GM10248 (cell line): ENCODE measurements at regions not wholly inside any gene's neighbourhood (a gene's known extent, or its start where the extent isn't known, plus 50 kb on each side); places are given as distances from the start of the nearest gene placed in this dataset.

Source experiments
- CTCF ChIA-PET: fragments of 300-600 bp; sonication (Branson Sonifier 250); formaldehyde crosslinking; extraction: SDS; loops from one replicate; lab custom pipeline; 2021; ENCODE audit warnings: antibody characterized with exemption; lab: Yijun Ruan, JAX
- POLR2A ChIA-PET: fragments of 350-650 bp; sonication (Branson Sonifier 250); formaldehyde crosslinking; extraction: SDS; loops from one replicate; lab custom pipeline; 2020; ENCODE audit warnings: antibody characterized with exemption; lab: Yijun Ruan, JAX
- DNase-seq: peaks from one replicate; pipeline ENCODE4 v3.0.0; 2012; ENCODE audit errors: extremely low spot score
- TF ChIP-seq, protein P1 (sequence below): IDR thresholded peaks from 2 replicates; pipeline ENCODE4 v1.5.1; 2012; ENCODE audit warnings: mild to moderate bottlenecking, low read depth; ENCODE audit errors: extremely low read depth, missing control alignments, control extremely low read depth

- TF ChIP-seq, protein P1, sequence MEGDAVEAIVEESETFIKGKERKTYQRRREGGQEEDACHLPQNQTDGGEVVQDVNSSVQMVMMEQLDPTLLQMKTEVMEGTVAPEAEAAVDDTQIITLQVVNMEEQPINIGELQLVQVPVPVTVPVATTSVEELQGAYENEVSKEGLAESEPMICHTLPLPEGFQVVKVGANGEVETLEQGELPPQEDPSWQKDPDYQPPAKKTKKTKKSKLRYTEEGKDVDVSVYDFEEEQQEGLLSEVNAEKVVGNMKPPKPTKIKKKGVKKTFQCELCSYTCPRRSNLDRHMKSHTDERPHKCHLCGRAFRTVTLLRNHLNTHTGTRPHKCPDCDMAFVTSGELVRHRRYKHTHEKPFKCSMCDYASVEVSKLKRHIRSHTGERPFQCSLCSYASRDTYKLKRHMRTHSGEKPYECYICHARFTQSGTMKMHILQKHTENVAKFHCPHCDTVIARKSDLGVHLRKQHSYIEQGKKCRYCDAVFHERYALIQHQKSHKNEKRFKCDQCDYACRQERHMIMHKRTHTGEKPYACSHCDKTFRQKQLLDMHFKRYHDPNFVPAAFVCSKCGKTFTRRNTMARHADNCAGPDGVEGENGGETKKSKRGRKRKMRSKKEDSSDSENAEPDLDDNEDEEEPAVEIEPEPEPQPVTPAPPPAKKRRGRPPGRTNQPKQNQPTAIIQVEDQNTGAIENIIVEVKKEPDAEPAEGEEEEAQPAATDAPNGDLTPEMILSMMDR = no peak
- no peak for DNase-seq
- POLR2A ChIA-PET = no interaction called here
- CTCF ChIA-PET = interaction anchor here (1.0 kb wide), 1 partner anchor 11 kb away, joined by 4 read pairs; no protein-coding TSS in a partner anchor
Measured at GRCh38 chr5:130479045-130479804, 575.0 kb downstream of the CHSY3 start.

GRCh38 chr5:130476325-130476724 is 572.1 kb downstream of the CHSY3 start:
- CTCF ChIA-PET = interaction anchor here (1.0 kb wide), 1 partner anchor 19 kb away, joined by 3 read pairs; no protein-coding TSS in a partner anchor
- no peak for DNase-seq
- POLR2A ChIA-PET = no interaction called here
- TF ChIP-seq, protein P1 = no peak

GRCh38 chr5:130462516-130462915 is 558.3 kb downstream of the CHSY3 start:
- CTCF ChIA-PET = no interaction called here
- TF ChIP-seq, protein P1 = no peak
- POLR2A ChIA-PET = no interaction called here

GRCh38 chr5:130455175-130455574 is 550.9 kb downstream of the CHSY3 start:
- CTCF ChIA-PET = no interaction called here
- no peak for DNase-seq
- POLR2A ChIA-PET = no interaction called here
- TF ChIP-seq, protein P1 = no peak

More at GRCh38 chr5:130462516-130462915, 558.3 kb downstream of the CHSY3 start:
- DNase-seq = no peak

DNA sequence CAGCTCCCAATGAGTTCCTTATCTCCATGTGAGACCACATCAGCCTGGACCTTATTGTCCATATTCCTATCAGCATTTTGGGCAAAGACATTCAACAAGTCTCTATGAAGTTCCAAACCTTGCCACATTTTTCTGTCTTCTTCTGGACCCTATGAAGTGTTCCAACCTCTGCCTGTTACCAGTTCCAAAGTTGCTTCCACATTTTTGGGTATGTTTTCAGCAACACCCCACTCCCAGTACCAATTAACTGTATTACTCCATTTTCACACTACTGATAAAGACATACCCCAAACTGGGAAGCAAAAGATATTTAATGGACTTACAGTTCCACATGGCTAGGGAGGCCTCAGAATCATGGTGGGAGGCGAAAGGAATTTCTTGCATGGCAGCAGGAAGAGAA is 548.5 kb downstream of the CHSY3 start:
- TF ChIP-seq, protein P1 = no peak
- POLR2A ChIA-PET = no interaction called here
- CTCF ChIA-PET = no interaction called here
- no peak for DNase-seq

DNA sequence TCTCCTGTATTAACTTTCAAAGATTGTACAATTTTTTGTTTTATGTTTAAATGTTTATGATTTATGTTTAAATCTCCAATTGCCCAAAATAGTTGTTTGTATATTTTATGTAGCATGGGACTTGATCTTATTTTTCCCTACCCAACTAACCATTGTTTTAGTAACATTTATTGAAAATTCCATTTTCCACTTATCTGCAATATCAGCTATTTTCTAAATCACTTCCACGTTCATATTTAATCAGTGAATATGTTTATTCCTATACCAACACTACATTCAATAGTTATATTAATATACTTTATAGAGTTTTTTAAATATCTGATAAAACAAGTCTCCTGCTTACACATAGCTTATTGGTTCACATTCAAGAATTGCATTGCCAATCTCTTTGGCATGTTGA is 532.2 kb downstream of the CHSY3 start:
- ChIA-PET CTCF (no interaction called here), POLR2A (no interaction called here)
- DNase-seq = no peak
- TF ChIP-seq, protein P1 = no peak
